ENCODE measurements at regions not wholly inside any gene's neighbourhood (a gene's known extent, or its start where the extent isn't known, plus 50 kb on each side); places are given as distances from the start of the nearest gene placed in this dataset.

DNA sequence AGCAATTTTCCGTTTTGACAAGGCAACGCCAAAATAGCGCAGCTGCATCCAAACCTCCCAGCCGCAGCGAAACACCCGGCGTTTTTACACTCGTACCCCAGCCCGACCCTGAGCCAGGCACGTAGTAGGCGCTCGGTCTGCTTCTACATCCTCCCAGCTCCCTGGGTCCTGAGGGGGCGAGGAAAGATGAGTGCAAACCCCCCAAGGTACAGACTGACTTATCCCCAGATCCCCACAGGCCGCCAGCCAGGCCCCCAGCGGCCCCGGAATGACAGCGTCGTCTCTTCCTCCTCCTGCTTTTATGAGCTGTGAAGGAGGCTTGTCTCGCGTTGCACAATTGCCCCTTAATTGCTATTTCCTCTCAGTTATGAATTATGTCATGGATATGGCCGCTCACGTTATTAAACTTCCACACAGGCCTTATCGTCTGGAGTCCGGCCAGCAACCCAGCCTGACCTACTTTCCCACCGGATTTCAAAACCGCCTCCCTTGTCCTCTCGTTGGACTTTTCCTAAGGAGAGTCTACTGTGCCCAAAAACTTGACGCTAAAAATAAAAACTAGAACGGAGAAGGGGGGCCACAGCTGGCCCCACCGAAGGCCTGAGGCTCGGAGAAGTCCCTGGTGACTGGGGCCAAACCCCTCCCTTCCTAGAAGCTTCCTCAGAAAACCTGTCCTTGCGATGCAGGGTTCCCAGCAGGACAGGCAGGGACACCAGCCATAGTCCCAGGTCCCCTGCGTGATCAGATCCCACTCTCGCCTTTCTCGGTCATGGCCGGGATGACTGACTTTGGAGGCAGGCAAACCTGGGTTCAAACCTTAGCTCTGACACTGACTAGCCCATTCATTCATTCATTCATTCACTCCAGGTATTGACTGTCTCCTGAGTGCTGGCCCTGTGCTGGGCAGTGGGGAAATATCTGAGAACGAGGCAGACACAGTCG, 130.9 kb upstream of the PTPN1 start:
- H3K4me2 ChIP-seq (ENCODE audit: control insufficient read depth, extremely low read depth, insufficient read depth, low read depth, low read length) = no peak overlapping the region
- no peaks in the 10 kb centered on the region for H4K20me1 ChIP-seq (ENCODE audit: control insufficient read depth, extremely low read depth, insufficient read depth, low read length)
- no peak overlapping the region for H3K27ac ChIP-seq (ENCODE audit: control insufficient read depth, insufficient read depth, low read length)
- no peaks in the 10 kb centered on the region for H3K79me2 ChIP-seq (ENCODE audit: control insufficient read depth, insufficient read depth, low read length)
- H3K4me3 ChIP-seq (ENCODE audit: control insufficient read depth in 2 of 3, extremely low read depth in 1 of 3, insufficient read depth in 2 of 3, low read depth in 1 of 3, low read length in 3 of 3) = no peak overlapping the region
- H3K27me3 ChIP-seq (ENCODE audit: control insufficient read depth, extremely low read depth, insufficient read depth, low read length) = no peaks in the 10 kb centered on the region
- no peaks in the 10 kb centered on the region for H3K9me1 ChIP-seq (ENCODE audit: control insufficient read depth, extremely low read depth, insufficient read depth, low read length)
- no peak for TF ChIP-seq EZH2 (IDR thresholded peaks at IDR 0.05; ENCODE audit: low read length)
- TF ChIP-seq, protein P1, sequence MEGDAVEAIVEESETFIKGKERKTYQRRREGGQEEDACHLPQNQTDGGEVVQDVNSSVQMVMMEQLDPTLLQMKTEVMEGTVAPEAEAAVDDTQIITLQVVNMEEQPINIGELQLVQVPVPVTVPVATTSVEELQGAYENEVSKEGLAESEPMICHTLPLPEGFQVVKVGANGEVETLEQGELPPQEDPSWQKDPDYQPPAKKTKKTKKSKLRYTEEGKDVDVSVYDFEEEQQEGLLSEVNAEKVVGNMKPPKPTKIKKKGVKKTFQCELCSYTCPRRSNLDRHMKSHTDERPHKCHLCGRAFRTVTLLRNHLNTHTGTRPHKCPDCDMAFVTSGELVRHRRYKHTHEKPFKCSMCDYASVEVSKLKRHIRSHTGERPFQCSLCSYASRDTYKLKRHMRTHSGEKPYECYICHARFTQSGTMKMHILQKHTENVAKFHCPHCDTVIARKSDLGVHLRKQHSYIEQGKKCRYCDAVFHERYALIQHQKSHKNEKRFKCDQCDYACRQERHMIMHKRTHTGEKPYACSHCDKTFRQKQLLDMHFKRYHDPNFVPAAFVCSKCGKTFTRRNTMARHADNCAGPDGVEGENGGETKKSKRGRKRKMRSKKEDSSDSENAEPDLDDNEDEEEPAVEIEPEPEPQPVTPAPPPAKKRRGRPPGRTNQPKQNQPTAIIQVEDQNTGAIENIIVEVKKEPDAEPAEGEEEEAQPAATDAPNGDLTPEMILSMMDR (optimal IDR thresholded peaks at IDR 0.05 in 1 of 3, IDR thresholded peaks at IDR 0.05 in 1 of 3, conservative IDR thresholded peaks at IDR 0.05 in 1 of 3; ENCODE audit: extremely low read depth in 1 of 3, insufficient read depth in 2 of 3, low read length in 3 of 3) = no peak
- no peak for DNase-seq (ENCODE audit: low read depth, low spot score)
- dilution Hi-C loops (cut with MboI; ENCODE audit: extremely low pct_ligation_motif_present, low sequenced_read_pairs) = no loop called here
- H3K9ac ChIP-seq (ENCODE audit: control insufficient read depth, extremely low read depth, insufficient read depth, low read length) = no peak overlapping the region
- peaks cover 13% of the 10 kb centered on the region for H3K4me1 ChIP-seq (ENCODE audit: control insufficient read depth, extremely low read depth, insufficient read depth, low read length)
- H3K36me3 ChIP-seq (ENCODE audit: control insufficient read depth in 2 of 2, extremely low read depth in 1 of 2, insufficient read depth in 2 of 2, low read length in 2 of 2) = no peaks in the 10 kb centered on the region
- H3K9me3 ChIP-seq (ENCODE audit: control insufficient read depth, low read depth, low read length) = no peaks in the 10 kb centered on the region
- no peak overlapping the region for H2AFZ ChIP-seq (ENCODE audit: control insufficient read depth, low read length)
- FAIRE-seq = no peak

DNA sequence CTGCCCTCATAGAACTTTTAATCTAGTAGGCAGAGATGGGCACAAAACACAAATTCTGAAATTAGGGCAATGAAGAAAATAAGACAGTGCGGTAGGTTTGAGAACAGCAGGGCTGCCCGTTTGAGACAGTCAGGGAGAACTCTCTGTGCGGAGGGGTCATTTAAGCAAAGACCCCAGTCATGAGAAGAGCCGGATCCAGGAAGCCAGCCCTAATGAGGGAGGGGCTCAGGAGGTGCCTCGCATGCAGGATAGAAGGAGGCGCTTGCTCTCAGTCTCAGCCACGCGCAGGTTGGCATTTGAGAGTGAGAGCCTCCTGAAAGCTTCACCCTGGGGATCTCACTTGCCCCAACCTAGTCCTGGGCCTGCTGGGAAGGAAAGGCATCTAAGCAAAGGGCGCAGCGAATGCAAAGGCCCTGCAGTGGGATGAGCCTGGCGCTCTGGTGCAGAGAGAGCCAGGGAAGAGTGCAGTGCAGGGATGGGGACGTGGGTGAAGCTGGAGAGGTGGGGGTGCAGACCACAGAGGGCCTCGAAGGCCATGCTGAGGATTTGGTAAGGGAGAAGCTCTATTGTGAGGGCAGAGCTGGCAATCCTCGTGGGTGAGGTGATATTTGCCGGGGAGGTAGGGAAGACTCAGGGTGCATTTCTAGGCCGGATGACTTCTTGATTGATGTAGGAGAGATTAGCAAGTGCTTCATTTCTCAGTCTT, 130.0 kb upstream of the PTPN1 start:
- no peak overlapping the region for H3K27ac ChIP-seq (ENCODE audit: control insufficient read depth, insufficient read depth, low read length)
- H4K20me1 ChIP-seq (ENCODE audit: control insufficient read depth, extremely low read depth, insufficient read depth, low read length) = no peaks in the 10 kb centered on the region
- no peaks in the 10 kb centered on the region for H3K79me2 ChIP-seq (ENCODE audit: control insufficient read depth, insufficient read depth, low read length)
- TF ChIP-seq, protein P1 (optimal IDR thresholded peaks at IDR 0.05 in 1 of 3, IDR thresholded peaks at IDR 0.05 in 1 of 3, conservative IDR thresholded peaks at IDR 0.05 in 1 of 3; ENCODE audit: extremely low read depth in 1 of 3, insufficient read depth in 2 of 3, low read length in 3 of 3) = no peak
- TF ChIP-seq EZH2 (IDR thresholded peaks at IDR 0.05; ENCODE audit: low read length) = no peak
- H3K4me3 ChIP-seq (ENCODE audit: control insufficient read depth in 2 of 3, extremely low read depth in 1 of 3, insufficient read depth in 2 of 3, low read depth in 1 of 3, low read length in 3 of 3) = no peak overlapping the region
- no peak for FAIRE-seq
- H3K4me1 ChIP-seq (ENCODE audit: control insufficient read depth, extremely low read depth, insufficient read depth, low read length) = peaks cover 11% of the 10 kb centered on the region
- no peaks in the 10 kb centered on the region for H3K9me1 ChIP-seq (ENCODE audit: control insufficient read depth, extremely low read depth, insufficient read depth, low read length)
- no peaks in the 10 kb centered on the region for H3K27me3 ChIP-seq (ENCODE audit: control insufficient read depth, extremely low read depth, insufficient read depth, low read length)
- H2AFZ ChIP-seq (ENCODE audit: control insufficient read depth, low read length) = no peak overlapping the region
- no peak for DNase-seq (ENCODE audit: low read depth, low spot score)
- H3K36me3 ChIP-seq (ENCODE audit: control insufficient read depth in 2 of 2, extremely low read depth in 1 of 2, insufficient read depth in 2 of 2, low read length in 2 of 2) = no peaks in the 10 kb centered on the region
- no peaks in the 10 kb centered on the region for H3K9me3 ChIP-seq (ENCODE audit: control insufficient read depth, low read depth, low read length)
- H3K4me2 ChIP-seq (ENCODE audit: control insufficient read depth, extremely low read depth, insufficient read depth, low read depth, low read length) = no peak overlapping the region
- dilution Hi-C loops (cut with MboI; ENCODE audit: extremely low pct_ligation_motif_present, low sequenced_read_pairs) = no loop called here
- no peak overlapping the region for H3K9ac ChIP-seq (ENCODE audit: control insufficient read depth, extremely low read depth, insufficient read depth, low read length)

Measured in keratinocyte (primary cell).